HL-60 (cell line): ENCODE measurements at regions not wholly inside any gene's neighbourhood (a gene's known extent, or its start where the extent isn't known, plus 50 kb on each side); places are given as distances from the start of the nearest gene placed in this dataset.

ENCODE experiments used
- POLR2AphosphoS5 ChIP-seq: IDR thresholded peaks from 2 replicates; pipeline ENCODE4 v1.6.1; 2012; ENCODE audit warnings: low read depth
- TF ChIP-seq, protein P1 (sequence below): IDR thresholded peaks from one replicate; pipeline ENCODE4 v1.5.1; 2011; ENCODE audit warnings: low read length, control low read depth, inconsistent platforms; ENCODE audit not compliant: insufficient read depth

DNA sequence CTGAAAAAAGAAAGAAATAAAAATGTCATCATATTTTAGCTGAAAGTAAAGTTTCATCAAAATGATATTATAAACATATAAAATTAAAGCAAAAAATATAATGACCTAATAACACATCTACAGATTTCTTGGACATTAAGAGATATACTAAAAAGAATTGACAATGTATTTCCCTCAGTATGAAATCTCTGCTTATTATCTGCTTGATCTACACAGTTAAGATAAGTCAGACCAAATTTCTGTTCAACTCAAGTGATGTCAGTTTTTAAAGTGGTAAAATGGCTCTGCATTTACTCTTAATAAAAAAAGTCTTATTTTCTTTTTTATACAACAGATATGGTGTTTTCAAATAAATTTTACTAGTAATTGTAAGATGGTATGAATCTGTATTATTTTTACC is 159.4 kb upstream of the SEMA3A start:
- TF ChIP-seq, protein P1, sequence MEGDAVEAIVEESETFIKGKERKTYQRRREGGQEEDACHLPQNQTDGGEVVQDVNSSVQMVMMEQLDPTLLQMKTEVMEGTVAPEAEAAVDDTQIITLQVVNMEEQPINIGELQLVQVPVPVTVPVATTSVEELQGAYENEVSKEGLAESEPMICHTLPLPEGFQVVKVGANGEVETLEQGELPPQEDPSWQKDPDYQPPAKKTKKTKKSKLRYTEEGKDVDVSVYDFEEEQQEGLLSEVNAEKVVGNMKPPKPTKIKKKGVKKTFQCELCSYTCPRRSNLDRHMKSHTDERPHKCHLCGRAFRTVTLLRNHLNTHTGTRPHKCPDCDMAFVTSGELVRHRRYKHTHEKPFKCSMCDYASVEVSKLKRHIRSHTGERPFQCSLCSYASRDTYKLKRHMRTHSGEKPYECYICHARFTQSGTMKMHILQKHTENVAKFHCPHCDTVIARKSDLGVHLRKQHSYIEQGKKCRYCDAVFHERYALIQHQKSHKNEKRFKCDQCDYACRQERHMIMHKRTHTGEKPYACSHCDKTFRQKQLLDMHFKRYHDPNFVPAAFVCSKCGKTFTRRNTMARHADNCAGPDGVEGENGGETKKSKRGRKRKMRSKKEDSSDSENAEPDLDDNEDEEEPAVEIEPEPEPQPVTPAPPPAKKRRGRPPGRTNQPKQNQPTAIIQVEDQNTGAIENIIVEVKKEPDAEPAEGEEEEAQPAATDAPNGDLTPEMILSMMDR = no peak
- no peak for TF ChIP-seq POLR2AphosphoS5
